Testis (tissue), 2 donors: ENCODE measurements at regions not wholly inside any gene's neighbourhood (a gene's known extent, or its start where the extent isn't known, plus 50 kb on each side); places are given as distances from the start of the nearest gene placed in this dataset.

Source experiments
- POLR2A ChIP-seq: fragments of 450-650 bp; IDR thresholded peaks from one replicate; pipeline ENCODE4 v1.6.1; 2017; ENCODE audit warnings: antibody characterized with exemption, mild to moderate bottlenecking, moderate library complexity
- TF ChIP-seq, protein P1 (sequence below), 3 experiments: fragments of 450-650 bp in 2 of 3; fragments of 200-600 bp in 1 of 3; sonication (generic) in 1 of 3; IDR thresholded peaks; one replicate each; pipeline ENCODE4 v1.5.1; 2016 to 2019; ENCODE audit warnings: antibody characterized with exemption in 3 of 3, mild to moderate bottlenecking in 2 of 3, moderate library complexity in 1 of 3

DNA sequence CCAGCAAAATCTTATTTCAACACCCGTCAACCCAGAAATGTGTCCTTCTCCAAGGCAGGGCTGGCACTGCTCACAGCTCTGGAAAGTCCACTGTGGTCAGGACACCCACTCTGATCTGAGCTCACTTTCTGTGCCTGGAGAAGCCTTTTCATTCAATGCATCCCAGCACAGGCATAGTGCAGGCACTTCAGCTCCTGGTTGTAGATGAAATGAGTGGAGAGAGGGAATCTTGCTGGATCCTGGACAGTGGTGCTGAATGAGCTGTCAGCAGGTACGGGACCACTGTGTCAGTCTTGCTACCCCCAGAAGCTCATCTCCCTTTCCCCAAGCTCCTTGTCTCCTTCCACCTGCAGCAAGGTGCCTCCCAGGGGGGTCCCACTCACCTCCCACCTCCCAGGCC, 86.1 kb upstream of the SALL1 start:
- TF ChIP-seq, protein P1, sequence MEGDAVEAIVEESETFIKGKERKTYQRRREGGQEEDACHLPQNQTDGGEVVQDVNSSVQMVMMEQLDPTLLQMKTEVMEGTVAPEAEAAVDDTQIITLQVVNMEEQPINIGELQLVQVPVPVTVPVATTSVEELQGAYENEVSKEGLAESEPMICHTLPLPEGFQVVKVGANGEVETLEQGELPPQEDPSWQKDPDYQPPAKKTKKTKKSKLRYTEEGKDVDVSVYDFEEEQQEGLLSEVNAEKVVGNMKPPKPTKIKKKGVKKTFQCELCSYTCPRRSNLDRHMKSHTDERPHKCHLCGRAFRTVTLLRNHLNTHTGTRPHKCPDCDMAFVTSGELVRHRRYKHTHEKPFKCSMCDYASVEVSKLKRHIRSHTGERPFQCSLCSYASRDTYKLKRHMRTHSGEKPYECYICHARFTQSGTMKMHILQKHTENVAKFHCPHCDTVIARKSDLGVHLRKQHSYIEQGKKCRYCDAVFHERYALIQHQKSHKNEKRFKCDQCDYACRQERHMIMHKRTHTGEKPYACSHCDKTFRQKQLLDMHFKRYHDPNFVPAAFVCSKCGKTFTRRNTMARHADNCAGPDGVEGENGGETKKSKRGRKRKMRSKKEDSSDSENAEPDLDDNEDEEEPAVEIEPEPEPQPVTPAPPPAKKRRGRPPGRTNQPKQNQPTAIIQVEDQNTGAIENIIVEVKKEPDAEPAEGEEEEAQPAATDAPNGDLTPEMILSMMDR (IDR thresholded peaks at IDR 0.05) = no peak
- TF ChIP-seq POLR2A = no peak
